ENCODE measurements at regions not wholly inside any gene's neighbourhood (a gene's known extent, or its start where the extent isn't known, plus 50 kb on each side); places are given as distances from the start of the nearest gene placed in this dataset.

DNA sequence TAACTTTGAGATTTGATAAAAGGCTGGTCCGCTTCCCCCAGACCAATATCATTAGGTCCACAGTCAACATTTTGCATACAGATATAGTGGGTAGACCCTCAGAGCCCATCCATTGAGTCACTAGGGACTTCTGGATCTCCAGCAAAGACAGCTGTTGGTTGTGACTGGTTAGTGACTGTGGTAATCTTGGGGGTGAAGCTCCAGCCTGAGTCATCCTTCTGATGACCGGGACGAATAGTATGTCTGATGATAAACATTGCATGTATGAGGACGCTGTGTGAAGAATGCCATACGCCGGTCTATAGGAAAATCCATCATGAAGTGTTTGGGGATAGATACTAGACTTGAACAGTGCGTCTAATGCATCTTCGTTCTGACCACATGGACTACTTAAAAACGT is 307.0 kb downstream of the UQCRFS1 start:
- Histone ChIP-seq H3K27ac (no peak overlapping the region), H3K4me3 (no peak overlapping the region), H3K4me1 (peaks cover 0 to 13% (median 0%) of the 10 kb centered on the region in 12 donors), H3K27me3 (no peaks in the 10 kb centered on the region), H3K36me3 (no peaks in the 10 kb centered on the region), H3K9me3 (no peaks in the 10 kb centered on the region)
- no peak for TF ChIP-seq POLR2A (IDR thresholded peaks at IDR 0.05)
- TF ChIP-seq, protein P1, sequence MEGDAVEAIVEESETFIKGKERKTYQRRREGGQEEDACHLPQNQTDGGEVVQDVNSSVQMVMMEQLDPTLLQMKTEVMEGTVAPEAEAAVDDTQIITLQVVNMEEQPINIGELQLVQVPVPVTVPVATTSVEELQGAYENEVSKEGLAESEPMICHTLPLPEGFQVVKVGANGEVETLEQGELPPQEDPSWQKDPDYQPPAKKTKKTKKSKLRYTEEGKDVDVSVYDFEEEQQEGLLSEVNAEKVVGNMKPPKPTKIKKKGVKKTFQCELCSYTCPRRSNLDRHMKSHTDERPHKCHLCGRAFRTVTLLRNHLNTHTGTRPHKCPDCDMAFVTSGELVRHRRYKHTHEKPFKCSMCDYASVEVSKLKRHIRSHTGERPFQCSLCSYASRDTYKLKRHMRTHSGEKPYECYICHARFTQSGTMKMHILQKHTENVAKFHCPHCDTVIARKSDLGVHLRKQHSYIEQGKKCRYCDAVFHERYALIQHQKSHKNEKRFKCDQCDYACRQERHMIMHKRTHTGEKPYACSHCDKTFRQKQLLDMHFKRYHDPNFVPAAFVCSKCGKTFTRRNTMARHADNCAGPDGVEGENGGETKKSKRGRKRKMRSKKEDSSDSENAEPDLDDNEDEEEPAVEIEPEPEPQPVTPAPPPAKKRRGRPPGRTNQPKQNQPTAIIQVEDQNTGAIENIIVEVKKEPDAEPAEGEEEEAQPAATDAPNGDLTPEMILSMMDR (IDR thresholded peaks at IDR 0.05), result no peak
- 75 to 83% (median 78%) methylated on average over 9 of the region's 9 CpGs for WGBS, 4 donors
- DNase-seq (no peak), ATAC-seq (no peak)
- intact Hi-C loops (cut with DNase I), result no loop called here

DNA sequence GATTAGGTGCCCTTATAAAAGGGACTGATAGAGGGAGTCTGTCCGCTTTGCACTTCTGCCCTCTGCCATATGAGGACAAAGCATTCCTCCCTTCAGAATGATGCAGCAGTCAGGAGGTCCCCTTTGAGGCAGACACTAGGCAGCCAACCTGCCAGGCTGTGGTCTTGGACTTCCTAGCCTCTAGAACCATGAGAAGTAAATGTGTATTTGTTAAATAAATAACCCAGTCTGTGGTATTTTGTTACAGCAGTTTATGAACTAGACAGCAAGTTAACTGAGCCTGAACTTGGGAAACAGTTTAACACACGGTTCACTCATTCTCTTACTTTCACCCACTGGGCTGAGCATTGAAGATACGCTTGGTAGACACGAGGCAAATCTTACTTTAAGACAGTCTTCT is 313.2 kb downstream of the UQCRFS1 start:
- Histone ChIP-seq H3K4me3 (no peak overlapping the region), H3K36me3 (no peaks in the 10 kb centered on the region), H3K27ac (no peak overlapping the region), H3K9me3 (no peaks in the 10 kb centered on the region), H3K4me1 (no peaks in the 10 kb centered on the region), H3K27me3 (no peaks in the 10 kb centered on the region)
- TF ChIP-seq, protein P1 (IDR thresholded peaks at IDR 0.05), result no peak
- no peak for TF ChIP-seq POLR2A (IDR thresholded peaks at IDR 0.05)
- 74 to 85% (median 79%) methylated on average over 4 of the region's 4 CpGs for WGBS, 4 donors
- intact Hi-C loops (cut with DNase I), result no loop called here
- DNase-seq, result no peak
- ATAC-seq, result no peak

DNA sequence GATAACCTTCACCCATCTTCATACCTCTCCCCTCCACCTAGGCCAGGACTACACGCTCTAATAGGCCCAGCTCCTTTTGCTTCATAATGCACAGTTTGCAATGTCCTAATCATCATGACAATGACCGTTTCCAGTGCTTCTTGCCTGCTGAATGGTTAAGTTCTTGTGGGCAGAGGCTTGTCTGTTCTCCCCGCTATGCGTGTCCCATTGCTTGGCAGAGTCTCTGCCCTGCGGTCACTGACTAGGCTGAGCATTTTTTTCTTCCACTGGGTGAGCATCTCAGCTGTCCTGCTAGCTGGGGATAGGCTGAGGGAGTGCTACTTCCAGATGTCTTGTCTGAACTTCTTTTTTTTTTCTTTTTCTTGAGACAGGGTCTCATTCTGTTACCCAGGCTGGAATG is 314.7 kb downstream of the UQCRFS1 start:
- intact Hi-C loops (cut with DNase I), result no loop called here
- no peaks in the 10 kb centered on the region for H3K27me3 ChIP-seq
- H3K9me3 ChIP-seq, result no peaks in the 10 kb centered on the region
- no peaks in the 10 kb centered on the region for H3K36me3 ChIP-seq
- H3K27ac ChIP-seq, result no peak overlapping the region
- no peak overlapping the region for H3K4me3 ChIP-seq
- TF ChIP-seq, protein P1 (IDR thresholded peaks at IDR 0.05), result no peak
- TF ChIP-seq POLR2A (IDR thresholded peaks at IDR 0.05), result no peak
- 49 to 78% (median 61%) methylated on average over 5 of the region's 5 CpGs for WGBS, 4 donors
- ATAC-seq, result peak in 2 of 4 donors; percentile 15 to 47
- H3K4me1 ChIP-seq, result no peaks in the 10 kb centered on the region
- DNase-seq, result no peak

DNA sequence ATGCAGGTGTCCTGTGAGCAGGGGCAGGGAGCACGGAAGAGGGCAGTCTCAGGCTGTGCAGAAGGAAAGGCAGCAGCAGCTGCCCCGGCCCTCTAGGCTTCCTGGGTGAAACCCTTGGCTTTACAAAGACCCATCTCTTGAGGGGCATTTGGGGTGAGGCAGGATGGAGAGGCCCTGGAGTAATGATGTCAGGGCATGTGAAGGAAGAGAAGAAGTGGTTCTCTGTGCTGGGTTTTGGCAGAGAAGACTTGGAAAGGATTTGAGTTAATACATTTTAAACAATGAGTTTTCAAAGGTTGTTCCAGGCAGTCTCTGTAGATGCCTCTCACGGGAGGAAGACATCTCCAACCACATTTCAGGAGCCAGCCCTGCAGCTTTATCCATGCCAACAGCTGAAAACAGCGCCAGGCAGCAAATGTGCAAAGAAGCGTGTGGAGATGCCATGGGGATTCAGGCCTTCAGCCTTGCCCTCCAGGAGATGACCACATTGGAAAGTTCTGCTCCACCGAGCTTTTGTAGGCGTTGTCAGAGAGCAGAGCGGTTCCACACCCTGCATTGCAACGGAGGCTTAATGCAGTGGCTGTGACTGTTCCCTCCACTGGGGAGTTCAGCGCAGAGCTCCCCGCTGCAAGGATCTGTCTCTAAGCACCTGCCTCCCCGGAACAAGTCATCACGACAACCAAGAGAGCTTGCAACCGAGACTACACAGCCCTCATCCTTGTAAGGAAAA is 322.8 kb downstream of the UQCRFS1 start:
- Histone ChIP-seq H3K27me3 (peaks cover 0 to 2% (median 0%) of the 10 kb centered on the region in 9 donors), H3K36me3 (no peaks in the 10 kb centered on the region), H3K4me3 (no peak overlapping the region), H3K27ac (no peak overlapping the region), H3K9me3 (no peaks in the 10 kb centered on the region), H3K4me1 (peaks cover 0 to 10% (median 0%) of the 10 kb centered on the region in 12 donors)
- WGBS, 4 donors, result 68 to 79% (median 75%) methylated on average over 14 of the region's 14 CpGs
- no peak for TF ChIP-seq POLR2A (IDR thresholded peaks at IDR 0.05)
- TF ChIP-seq, protein P1 (IDR thresholded peaks at IDR 0.05), result no peak
- intact Hi-C loops (cut with DNase I), result no loop called here
- no peak for DNase-seq
- no peak for ATAC-seq

All from heart left ventricle (tissue), 16 donors.